ENCODE measurements at regions not wholly inside any gene's neighbourhood (a gene's known extent, or its start where the extent isn't known, plus 50 kb on each side); places are given as distances from the start of the nearest gene placed in this dataset.

- peak overlapping the region; percentile 5 to 21 for H3K27ac ChIP-seq
These were observed 207.6 kb upstream of the HCCS start for GRCh38 chrX:10903523-10903922.

GRCh38 chrX:10904220-10904619, 206.9 kb upstream of the HCCS start:
- Histone ChIP-seq H3K4me3 (no peak overlapping the region), H3K27ac (peak overlapping the region; percentile 5 to 21)
- no peak for DNase-seq (ENCODE audit: low spot score)
- TF ChIP-seq, protein P1, sequence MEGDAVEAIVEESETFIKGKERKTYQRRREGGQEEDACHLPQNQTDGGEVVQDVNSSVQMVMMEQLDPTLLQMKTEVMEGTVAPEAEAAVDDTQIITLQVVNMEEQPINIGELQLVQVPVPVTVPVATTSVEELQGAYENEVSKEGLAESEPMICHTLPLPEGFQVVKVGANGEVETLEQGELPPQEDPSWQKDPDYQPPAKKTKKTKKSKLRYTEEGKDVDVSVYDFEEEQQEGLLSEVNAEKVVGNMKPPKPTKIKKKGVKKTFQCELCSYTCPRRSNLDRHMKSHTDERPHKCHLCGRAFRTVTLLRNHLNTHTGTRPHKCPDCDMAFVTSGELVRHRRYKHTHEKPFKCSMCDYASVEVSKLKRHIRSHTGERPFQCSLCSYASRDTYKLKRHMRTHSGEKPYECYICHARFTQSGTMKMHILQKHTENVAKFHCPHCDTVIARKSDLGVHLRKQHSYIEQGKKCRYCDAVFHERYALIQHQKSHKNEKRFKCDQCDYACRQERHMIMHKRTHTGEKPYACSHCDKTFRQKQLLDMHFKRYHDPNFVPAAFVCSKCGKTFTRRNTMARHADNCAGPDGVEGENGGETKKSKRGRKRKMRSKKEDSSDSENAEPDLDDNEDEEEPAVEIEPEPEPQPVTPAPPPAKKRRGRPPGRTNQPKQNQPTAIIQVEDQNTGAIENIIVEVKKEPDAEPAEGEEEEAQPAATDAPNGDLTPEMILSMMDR (IDR thresholded peaks at IDR 0.05): no peak

More at GRCh38 chrX:10903523-10903922, 207.6 kb upstream of the HCCS start:
- no peak for DNase-seq (ENCODE audit: low spot score)
- TF ChIP-seq, protein P1 (IDR thresholded peaks at IDR 0.05): no peak
- H3K4me3 ChIP-seq: no peak overlapping the region

- Histone ChIP-seq H3K27ac (no peak overlapping the region), H3K4me3 (no peak overlapping the region)
- DNase-seq (ENCODE audit: low spot score): no peak
- TF ChIP-seq, protein P1 (IDR thresholded peaks at IDR 0.05): no peak
These were observed 204.3 kb upstream of the HCCS start for GRCh38 chrX:10906866-10907265.

- DNase-seq (ENCODE audit: low spot score): no peak
- Histone ChIP-seq H3K4me3 (no peak overlapping the region), H3K27ac (no peak overlapping the region)
- TF ChIP-seq, protein P1 (IDR thresholded peaks at IDR 0.05): no peak
These were observed 189.0 kb upstream of the HCCS start for GRCh38 chrX:10922159-10922558.

- no peak overlapping the region for H3K27ac ChIP-seq
- no peak for DNase-seq (ENCODE audit: low spot score)
- H3K4me3 ChIP-seq: no peak overlapping the region
- TF ChIP-seq, protein P1 (IDR thresholded peaks at IDR 0.05): no peak
These were observed 188.3 kb upstream of the HCCS start for GRCh38 chrX:10922835-10923234.

- DNase-seq (ENCODE audit: low spot score): no peak
- H3K4me3 ChIP-seq: no peak overlapping the region
- TF ChIP-seq, protein P1 (IDR thresholded peaks at IDR 0.05): no peak
- H3K27ac ChIP-seq: no peak overlapping the region
These were observed 187.7 kb upstream of the HCCS start for GRCh38 chrX:10923466-10923865.

DNA sequence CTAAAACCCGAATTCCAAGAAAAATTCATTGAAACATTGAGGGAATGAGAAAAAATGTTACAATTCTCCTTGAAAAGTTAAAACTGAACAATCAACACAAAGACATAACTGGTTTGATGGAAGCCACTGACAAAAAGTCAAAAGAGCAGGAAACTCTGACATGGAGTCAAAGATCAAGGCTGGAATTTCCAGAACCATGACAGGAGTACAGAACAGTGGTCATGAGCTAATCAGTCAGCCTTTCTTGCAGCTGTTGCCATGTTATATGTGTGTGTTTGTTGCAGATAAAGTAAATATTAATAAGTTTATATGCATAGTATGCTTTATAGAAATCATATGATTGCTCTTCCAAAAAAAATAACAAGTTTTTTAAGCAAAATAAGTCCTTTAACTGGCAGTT, 184.7 kb upstream of the HCCS start:
- TF ChIP-seq, protein P1 (IDR thresholded peaks at IDR 0.05): no peak
- no peak overlapping the region for H3K27ac ChIP-seq
- no peak for DNase-seq (ENCODE audit: low spot score)

More for the DNA sequence above, 184.7 kb upstream of the HCCS start:
- no peak overlapping the region for H3K4me3 ChIP-seq
